NCI-H345 (cell line): ENCODE measurements at regions not wholly inside any gene's neighbourhood (a gene's known extent, or its start where the extent isn't known, plus 50 kb on each side); places are given as distances from the start of the nearest gene placed in this dataset.
A peak's percentile ranks its signal among the peaks of the same experiment; 100 is the strongest.
"Not testable (repeated sequence)": the region's sequence is repeated elsewhere in the genome, so short reads cannot be mapped to it uniquely, and the experiment has no call there.

Source experiments
- DNase-seq: peaks from one replicate; lab custom pipeline; 2025; lab: John Stamatoyannopoulos, UW

DNA sequence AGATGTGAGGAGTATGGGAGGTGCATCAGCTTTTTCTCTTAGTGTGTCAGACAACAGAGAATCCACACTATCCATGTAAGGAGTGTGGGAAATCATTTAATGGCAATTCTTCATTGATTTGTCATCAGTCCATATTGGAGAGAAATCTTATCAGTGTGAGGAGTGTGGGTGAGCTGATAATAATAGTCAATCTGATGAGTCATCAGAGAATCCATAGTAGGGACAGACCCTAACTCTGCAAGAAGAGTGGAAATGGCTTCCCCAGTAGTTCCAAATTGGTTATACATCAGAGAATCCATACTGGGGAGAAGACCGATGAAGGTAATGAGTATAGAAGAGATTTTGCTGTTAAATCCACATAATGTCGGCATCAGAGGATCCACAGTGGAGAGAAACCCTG, 150.5 kb upstream of the THUMPD2 start:
- DNase-seq = no peak

- DNase-seq = no peak
These were observed 146.3 kb upstream of the THUMPD2 start for GRCh38 chr2:39925312-39925711.

DNA sequence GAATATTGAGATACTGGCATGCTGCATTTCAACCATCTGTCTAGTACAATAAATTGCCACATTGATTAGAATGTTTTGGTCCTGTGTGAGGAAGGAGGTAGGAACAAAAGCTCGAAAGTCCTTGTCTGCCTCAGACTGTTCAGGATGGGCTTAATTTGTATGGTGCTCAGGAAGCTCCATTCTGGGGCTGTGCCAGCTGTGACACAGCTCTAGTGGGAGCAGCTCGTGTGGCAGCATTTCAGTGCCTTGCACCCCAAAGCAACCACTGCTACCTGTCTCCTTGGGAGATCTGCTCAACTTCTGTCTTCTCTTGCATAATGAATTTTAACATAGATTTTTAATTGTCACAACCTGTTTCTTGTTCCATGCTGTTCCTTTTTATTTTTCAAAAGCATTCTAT, 144.4 kb upstream of the THUMPD2 start:
- no peak for DNase-seq

- no peak for DNase-seq
These were observed 143.8 kb upstream of the THUMPD2 start for GRCh38 chr2:39922679-39923405.

- no peak for DNase-seq
These were observed 141.3 kb upstream of the THUMPD2 start for GRCh38 chr2:39920307-39920801.

GRCh38 chr2:39919511-39920306, 140.7 kb upstream of the THUMPD2 start:
- no peak for DNase-seq

DNA sequence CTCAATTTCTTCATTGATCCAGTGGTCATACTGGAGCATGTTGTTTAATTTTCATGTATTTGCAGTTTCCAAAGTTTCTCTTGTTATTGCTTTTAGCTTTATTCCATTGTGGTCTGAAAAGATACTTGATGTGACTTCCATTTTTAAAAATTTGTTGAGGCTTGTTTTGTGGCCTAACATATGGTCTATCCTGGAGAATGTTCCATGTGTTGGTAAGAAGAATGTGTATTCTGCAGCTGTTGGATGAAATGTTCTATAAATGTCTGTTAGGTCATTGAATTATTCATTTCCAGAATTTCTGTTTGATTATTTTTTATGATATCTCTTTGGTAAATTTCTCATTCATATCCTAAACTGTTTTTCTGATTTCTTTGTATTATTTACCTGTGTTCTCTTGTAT, 139.8 kb upstream of the THUMPD2 start:
- DNase-seq = no peak

DNA sequence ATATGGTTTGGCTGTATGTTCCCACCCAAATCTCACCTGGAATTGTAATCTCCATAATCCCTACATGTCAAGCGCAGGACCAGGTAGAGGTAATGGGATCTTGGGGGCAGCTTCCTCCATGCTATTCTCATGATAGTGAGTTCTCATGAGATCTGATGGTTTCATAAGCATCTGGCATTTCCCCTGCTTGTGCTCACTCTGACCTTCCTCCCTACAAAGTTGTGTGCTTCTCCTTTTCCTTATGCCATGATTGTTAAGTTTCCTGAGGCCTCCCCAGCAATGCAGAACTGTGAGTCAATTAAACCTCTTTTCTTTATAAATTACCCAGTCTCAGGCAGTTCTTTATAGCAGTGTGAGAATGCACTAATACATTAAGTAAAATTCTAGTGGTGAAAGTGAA, 138.3 kb upstream of the THUMPD2 start:
- DNase-seq = not testable (repeated sequence)

GRCh38 chr2:39914949-39915348, 135.9 kb upstream of the THUMPD2 start:
- no peak for DNase-seq

- peak; percentile 68 for DNase-seq
These were observed 134.8 kb upstream of the THUMPD2 start for GRCh38 chr2:39913648-39914461.

GRCh38 chr2:39902103-39902502, 123.0 kb upstream of the THUMPD2 start:
- DNase-seq = no peak

DNA sequence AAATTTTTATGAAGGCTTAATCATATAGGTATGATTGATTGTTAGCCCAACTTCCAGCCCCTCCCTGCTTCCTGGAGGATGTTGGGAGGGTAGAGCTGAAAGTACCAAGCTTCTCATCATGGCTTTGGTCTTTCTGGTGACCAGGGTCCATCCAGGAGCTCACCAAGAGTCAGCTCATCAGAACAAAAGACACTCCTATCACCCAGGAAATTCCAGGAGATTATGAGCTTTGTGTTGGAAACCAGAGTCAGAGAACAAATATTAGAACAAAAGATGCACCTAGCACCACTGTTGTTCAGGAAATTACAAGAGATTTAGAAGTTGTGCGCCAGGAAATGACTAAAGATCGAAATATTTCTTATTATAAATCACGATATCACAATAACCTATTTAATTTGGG, 119.9 kb upstream of the THUMPD2 start:
- no peak for DNase-seq

GRCh38 chr2:39897273-39897672, 118.2 kb upstream of the THUMPD2 start:
- DNase-seq = no peak

- DNase-seq = no peak
These were observed 115.0 kb upstream of the THUMPD2 start for GRCh38 chr2:39894082-39894481.

GRCh38 chr2:39893616-39894015, 114.6 kb upstream of the THUMPD2 start:
- no peak for DNase-seq

DNA sequence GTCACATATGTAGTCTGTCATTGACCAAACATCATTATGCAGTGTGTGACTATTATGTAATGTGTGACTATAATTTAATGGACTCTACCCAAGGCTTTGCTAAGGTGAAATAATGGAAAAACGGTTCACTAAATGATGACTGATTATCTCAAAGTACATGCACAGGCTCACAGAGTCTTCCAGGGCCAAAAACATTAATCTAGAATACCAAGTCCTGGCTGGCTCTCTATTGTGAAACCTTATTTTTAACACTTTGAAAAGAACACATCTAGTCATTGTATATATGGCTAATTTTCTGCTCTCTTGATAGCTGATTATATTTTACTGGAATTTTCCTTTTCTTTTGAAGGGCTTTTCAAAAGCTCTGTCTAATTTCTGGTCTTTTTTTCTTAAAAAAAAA, 102.9 kb upstream of the THUMPD2 start:
- no peak for DNase-seq

GRCh38 chr2:39881494-39881893, 102.4 kb upstream of the THUMPD2 start:
- no peak for DNase-seq

DNA sequence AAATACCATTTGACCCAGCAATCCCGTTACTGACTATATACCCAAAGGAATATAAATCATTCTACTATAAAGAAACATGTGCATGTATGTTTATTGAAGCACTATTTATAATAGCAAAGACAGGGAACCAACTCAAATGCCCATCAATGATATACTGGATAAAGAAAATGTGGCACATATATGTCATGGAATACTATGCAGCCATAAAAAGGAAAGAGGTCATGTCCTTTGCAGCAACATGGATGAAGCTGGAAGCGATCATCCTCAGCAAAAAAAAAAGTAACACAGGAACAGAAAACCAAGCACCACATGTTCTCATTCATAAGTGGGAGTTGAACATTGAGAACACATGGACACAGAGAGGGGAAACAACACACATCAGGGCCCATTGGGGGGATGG, 99.9 kb upstream of the THUMPD2 start:
- DNase-seq = not testable (repeated sequence)

DNA sequence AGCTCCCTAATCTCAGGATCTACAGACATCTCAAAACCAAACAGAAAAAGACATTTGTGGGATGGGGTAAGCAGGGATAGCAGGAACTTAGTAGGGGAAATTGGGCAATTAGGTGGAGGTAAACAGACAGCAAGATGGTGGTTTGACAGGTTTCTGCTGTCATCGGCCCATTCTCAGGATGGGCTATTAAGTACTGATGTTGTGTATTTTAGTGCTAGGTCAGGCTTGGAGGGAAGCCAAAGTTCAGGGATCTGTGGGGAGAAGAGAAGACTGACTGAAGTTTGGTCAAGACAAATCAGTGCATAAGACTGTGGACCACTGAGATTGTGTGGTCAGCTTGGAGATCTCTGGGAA, 96.8 kb upstream of the THUMPD2 start:
- DNase-seq = no peak

GRCh38 chr2:39875182-39875913, 96.3 kb upstream of the THUMPD2 start:
- DNase-seq = no peak

DNA sequence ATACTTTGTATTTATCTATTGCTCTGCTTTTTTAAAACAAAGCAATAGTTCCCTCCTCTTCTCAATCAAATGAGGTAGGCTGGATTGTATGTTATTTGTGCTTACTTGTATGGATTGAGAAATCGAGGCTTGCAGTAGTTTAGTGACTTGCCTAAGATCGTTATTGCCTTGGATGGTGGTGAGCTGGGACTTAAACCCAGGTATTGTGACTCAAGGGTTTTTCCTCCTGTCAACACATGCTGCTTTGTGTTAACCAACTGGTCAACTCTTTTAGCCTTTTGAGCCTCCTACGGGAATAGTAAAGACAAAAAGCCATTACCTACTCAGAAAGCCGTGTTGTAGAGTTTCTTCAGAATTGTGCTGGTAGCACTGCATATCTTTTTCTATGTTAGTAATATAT, 95.2 kb upstream of the THUMPD2 start:
- DNase-seq = no peak

GRCh38 chr2:39873586-39873985, 94.5 kb upstream of the THUMPD2 start:
- DNase-seq = no peak
